OCI-LY7 (cell line): ENCODE measurements at regions not wholly inside any gene's neighbourhood (a gene's known extent, or its start where the extent isn't known, plus 50 kb on each side); places are given as distances from the start of the nearest gene placed in this dataset.

Source experiments
- BruUV-seq: library from RNA; stranded (reverse); fragments of 400-500 nt; replicated peaks from 2 replicates; lab custom pipeline; 2021; lab: Mats Ljungman, UMichigan
- CTCF ChIA-PET: fragments of 300-600 bp; sonication (Branson Sonifier 250); formaldehyde crosslinking; loops from one replicate; lab custom pipeline; 2022; ENCODE audit warnings: antibody characterized with exemption; ENCODE audit not compliant: unreplicated experiment; lab: Charles Lee
- POLR2A ChIA-PET: fragments of 300-600 bp; sonication (Branson Sonifier 250); formaldehyde crosslinking; loops from one replicate; lab custom pipeline; 2022; ENCODE audit warnings: antibody characterized with exemption; lab: Charles Lee
- DNase-seq: peaks from one replicate; pipeline ENCODE4 v3.0.0-alpha.2; 2015; ENCODE audit warnings: low spot score
- H2AFZ ChIP-seq: fragments of 200-600 bp; sonication (generic), shearing (Covaris generic); 2 replicates; pipeline ENCODE4 v1.6.1; 2014; ENCODE audit warnings: mild to moderate bottlenecking, antibody characterized with exemption, low read length, moderate library complexity
- H3K27ac ChIP-seq: fragments of 200-600 bp; sonication (generic); 2 replicates; pipeline ENCODE4 v1.5.1; 2014; ENCODE audit warnings: mixed run types, low read depth, mild to moderate bottlenecking, moderate library complexity, low read length, inconsistent platforms; ENCODE audit not compliant: poor library complexity, severe bottlenecking
- H3K36me3 ChIP-seq: fragments of 200-600 bp; sonication (generic); 2 replicates; pipeline ENCODE4 v1.6.1; 2014; ENCODE audit warnings: mild to moderate bottlenecking, antibody characterized with exemption, low read length, moderate library complexity, mixed read lengths; ENCODE audit not compliant: insufficient read depth
- H3K4me1 ChIP-seq: fragments of 200-600 bp; sonication (generic); 2 replicates; pipeline ENCODE4 v1.5.1; 2014; ENCODE audit warnings: mild to moderate bottlenecking, low read length; ENCODE audit not compliant: insufficient read depth, poor library complexity, severe bottlenecking
- H3K4me2 ChIP-seq: fragments of 200-600 bp; sonication (generic); 2 replicates; pipeline ENCODE4 v1.6.1; 2014; ENCODE audit warnings: mild to moderate bottlenecking, low read length
- H3K4me3 ChIP-seq: fragments of 200-600 bp; sonication (generic); 2 replicates; pipeline ENCODE4 v1.5.1; 2014; ENCODE audit warnings: mild to moderate bottlenecking, low read depth, low read length; ENCODE audit not compliant: poor library complexity, severe bottlenecking
- H3K79me2 ChIP-seq: fragments of 200-600 bp; sonication (generic); 2 replicates; pipeline ENCODE4 v1.6.1; 2016; ENCODE audit warnings: low read depth, mild to moderate bottlenecking, low read length, moderate library complexity, mixed read lengths; ENCODE audit not compliant: insufficient read depth
- H3K9me2 ChIP-seq: fragments of 200-600 bp; sonication (generic); 2 replicates; pipeline ENCODE4 v1.6.1; 2016; ENCODE audit warnings: mild to moderate bottlenecking, low read length, mixed read lengths; ENCODE audit not compliant: insufficient read depth
- H3K9me3 ChIP-seq: fragments of 200-600 bp; sonication (generic); 2 replicates; pipeline ENCODE4 v1.6.1; 2014; ENCODE audit warnings: mild to moderate bottlenecking, mixed run types, low read length, mixed read lengths
- H4K20me1 ChIP-seq: fragments of 200-600 bp; sonication (generic); 2 replicates; pipeline ENCODE4 v1.6.1; 2014; ENCODE audit warnings: mild to moderate bottlenecking, antibody characterized with exemption, low read length, moderate library complexity, mixed read lengths; ENCODE audit not compliant: insufficient read depth
- EZH2phosphoT487 ChIP-seq: fragments of 200-600 bp; sonication (generic); IDR thresholded peaks from 2 replicates; pipeline ENCODE4 v1.6.1; 2018; ENCODE audit warnings: low read depth, borderline replicate concordance, mild to moderate bottlenecking, mixed run types, antibody characterized with exemption, low read length, moderate library complexity, mixed read lengths
- intact Hi-C: fragments of 100-400 bp; cut with micrococcal nuclease; formaldehyde crosslinking; loops from one replicate; pipeline ENCODE4 v1.10.0; 2022; ENCODE audit not compliant: unreplicated experiment
- TF ChIP-seq, protein P1 (sequence below): fragments of 200-600 bp; sonication (generic); conservative IDR thresholded peaks from 2 replicates; pipeline ENCODE4 v1.5.1; 2014; ENCODE audit warnings: mild to moderate bottlenecking, antibody characterized with exemption, low read length, moderate library complexity, mixed read lengths

DNA sequence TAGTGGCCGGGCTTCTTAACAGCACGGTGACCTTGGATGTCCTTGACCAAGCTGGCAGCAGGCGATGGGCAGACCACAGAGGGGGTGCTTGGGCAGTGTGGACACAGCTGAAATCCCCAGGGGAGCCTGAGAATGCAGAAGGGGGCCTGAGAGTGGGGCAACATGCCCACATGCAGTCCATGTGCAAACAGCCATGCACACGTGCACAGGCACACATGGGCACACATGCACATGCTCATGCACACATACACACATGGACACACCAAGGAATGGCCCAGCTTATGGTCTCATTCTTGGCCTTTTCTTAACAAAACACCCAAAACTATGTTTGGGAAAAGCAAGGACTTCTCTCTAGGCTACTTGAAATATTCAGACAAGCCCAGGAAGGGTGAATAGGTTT lies 483.9 kb upstream of the MKI67 start:
- Histone ChIP-seq H3K4me1 (no peaks in the 10 kb centered on the region), H4K20me1 (no peaks in the 10 kb centered on the region), H3K4me2 (no peak overlapping the region), H3K9me2 (no peaks in the 10 kb centered on the region), H2AFZ (no peak overlapping the region), H3K9me3 (no peaks in the 10 kb centered on the region), H3K27ac (no peak overlapping the region), H3K4me3 (no peak overlapping the region), H3K36me3 (no peaks in the 10 kb centered on the region), H3K79me2 (no peaks in the 10 kb centered on the region)
- no peak for DNase-seq
- no peak for TF ChIP-seq EZH2phosphoT487
- TF ChIP-seq, protein P1, sequence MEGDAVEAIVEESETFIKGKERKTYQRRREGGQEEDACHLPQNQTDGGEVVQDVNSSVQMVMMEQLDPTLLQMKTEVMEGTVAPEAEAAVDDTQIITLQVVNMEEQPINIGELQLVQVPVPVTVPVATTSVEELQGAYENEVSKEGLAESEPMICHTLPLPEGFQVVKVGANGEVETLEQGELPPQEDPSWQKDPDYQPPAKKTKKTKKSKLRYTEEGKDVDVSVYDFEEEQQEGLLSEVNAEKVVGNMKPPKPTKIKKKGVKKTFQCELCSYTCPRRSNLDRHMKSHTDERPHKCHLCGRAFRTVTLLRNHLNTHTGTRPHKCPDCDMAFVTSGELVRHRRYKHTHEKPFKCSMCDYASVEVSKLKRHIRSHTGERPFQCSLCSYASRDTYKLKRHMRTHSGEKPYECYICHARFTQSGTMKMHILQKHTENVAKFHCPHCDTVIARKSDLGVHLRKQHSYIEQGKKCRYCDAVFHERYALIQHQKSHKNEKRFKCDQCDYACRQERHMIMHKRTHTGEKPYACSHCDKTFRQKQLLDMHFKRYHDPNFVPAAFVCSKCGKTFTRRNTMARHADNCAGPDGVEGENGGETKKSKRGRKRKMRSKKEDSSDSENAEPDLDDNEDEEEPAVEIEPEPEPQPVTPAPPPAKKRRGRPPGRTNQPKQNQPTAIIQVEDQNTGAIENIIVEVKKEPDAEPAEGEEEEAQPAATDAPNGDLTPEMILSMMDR: no peak
- intact Hi-C loops: no loop called here
- ChIA-PET CTCF (no interaction called here), POLR2A (no interaction called here)
- BruUV-seq: no TSS peak

DNA sequence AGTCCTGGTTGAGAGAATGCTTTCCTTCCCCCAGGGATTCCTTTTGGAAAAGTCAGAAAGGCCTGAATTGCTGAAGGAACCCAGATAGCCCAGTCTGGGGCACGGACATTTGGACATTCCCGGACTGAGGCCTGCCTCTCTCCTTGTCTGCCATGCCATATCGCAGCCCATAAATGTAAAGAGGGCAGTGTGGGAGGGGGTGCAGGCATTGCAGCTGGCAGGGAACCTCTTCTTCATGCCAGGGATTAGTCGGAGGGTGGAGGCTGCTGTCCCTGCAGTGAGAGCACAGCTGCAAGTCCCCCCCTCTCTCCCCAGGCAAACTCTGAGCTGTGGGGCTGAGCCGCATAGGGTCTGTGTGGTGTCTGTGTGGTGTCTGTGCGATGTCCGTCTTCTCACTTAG lies 486.0 kb upstream of the MKI67 start:
- H3K4me2 ChIP-seq: no peak overlapping the region
- CTCF ChIA-PET: no interaction called here
- POLR2A ChIA-PET: no interaction called here
- no peak for DNase-seq
- H3K79me2 ChIP-seq: no peaks in the 10 kb centered on the region
- H3K36me3 ChIP-seq: no peaks in the 10 kb centered on the region
- no peaks in the 10 kb centered on the region for H3K9me2 ChIP-seq
- no peak overlapping the region for H3K4me3 ChIP-seq
- no peaks in the 10 kb centered on the region for H3K9me3 ChIP-seq
- TF ChIP-seq, protein P1: no peak
- no peak for TF ChIP-seq EZH2phosphoT487
- BruUV-seq: no TSS peak
- intact Hi-C loops: no loop called here
- H3K27ac ChIP-seq: no peak overlapping the region
- no peak overlapping the region for H2AFZ ChIP-seq
- H4K20me1 ChIP-seq: no peaks in the 10 kb centered on the region
- no peaks in the 10 kb centered on the region for H3K4me1 ChIP-seq

DNA sequence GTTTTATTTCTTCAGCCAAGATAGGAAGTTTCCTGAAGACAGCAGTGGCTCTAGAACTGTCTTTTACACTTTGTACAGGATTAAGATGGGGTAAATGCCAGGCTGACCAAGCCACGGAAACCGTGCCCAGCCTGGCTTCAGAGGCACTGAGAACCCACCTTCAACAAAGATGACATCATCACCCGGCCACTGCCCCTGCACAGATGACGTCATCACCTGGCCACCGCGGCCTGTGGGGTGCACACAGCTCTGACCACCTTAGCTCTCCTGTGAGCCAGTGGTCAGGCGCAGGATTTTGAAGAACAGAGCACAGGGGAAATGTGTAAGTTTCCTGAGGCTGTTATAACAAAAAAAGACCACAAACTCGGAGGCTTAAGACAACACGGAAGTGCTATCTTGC lies 486.4 kb upstream of the MKI67 start:
- no peak for DNase-seq
- intact Hi-C loops: no loop called here
- TF ChIP-seq, protein P1: no peak
- TF ChIP-seq EZH2phosphoT487: no peak
- Histone ChIP-seq H3K4me2 (no peak overlapping the region), H3K4me3 (no peak overlapping the region), H3K36me3 (no peaks in the 10 kb centered on the region), H3K9me2 (no peaks in the 10 kb centered on the region), H2AFZ (no peak overlapping the region), H3K9me3 (no peaks in the 10 kb centered on the region), H4K20me1 (no peaks in the 10 kb centered on the region), H3K27ac (no peak overlapping the region), H3K79me2 (no peaks in the 10 kb centered on the region), H3K4me1 (no peaks in the 10 kb centered on the region)
- CTCF ChIA-PET: no interaction called here
- POLR2A ChIA-PET: no interaction called here
- no TSS peak for BruUV-seq
